ENCODE measurements at regions not wholly inside any gene's neighbourhood (a gene's known extent, or its start where the extent isn't known, plus 50 kb on each side); places are given as distances from the start of the nearest gene placed in this dataset.
A peak's percentile ranks its signal among the peaks of the same experiment; 100 is the strongest.
"Not testable (repeated sequence)": the region's sequence is repeated elsewhere in the genome, so short reads cannot be mapped to it uniquely, and the experiment has no call there.

GRCh38 chr10:55519264-55519663 is 718.2 kb upstream of the PCDH15 start:
- Histone ChIP-seq H3K4me3 (no peak overlapping the region), H3K27me3 (no peaks in the 10 kb centered on the region), H3K4me1 (no peaks in the 10 kb centered on the region), H3K36me3 (no peaks in the 10 kb centered on the region), H3K9me3 (no peaks in the 10 kb centered on the region), H3K27ac (no peak overlapping the region)
- intact Hi-C loops (cut with DNase I; ENCODE audit: low total_unique reads), result no loop called here
- DNase-seq, result no peak
- in situ Hi-C loops (cut with MboI; ENCODE audit: low pct_ligation_motif_present in 1 of 4, low pct_unique_long_range_greater_than_20kb in 1 of 4, low sequenced_read_pairs in 3 of 4), result no loop called here
- TF ChIP-seq POLR2AphosphoS5 (IDR thresholded peaks at IDR 0.05), result no peak
- no peak for TF ChIP-seq POLR2A (IDR thresholded peaks at IDR 0.05)
- no peak for TF ChIP-seq EP300 (IDR thresholded peaks at IDR 0.05; ENCODE audit: low read depth)
- TF ChIP-seq CTCF (IDR thresholded peaks at IDR 0.05), result no peak
- WGBS, 2 donors (ENCODE audit: low coverage in 1 of 2), result 62 to 69% methylated on average over 7 of the region's 7 CpGs

GRCh38 chr10:55518416-55518815 is 717.4 kb upstream of the PCDH15 start:
- WGBS, 2 donors (ENCODE audit: low coverage in 1 of 2), result 0 to 29% methylated on average over 1 of the region's 1 CpG

GRCh38 chr10:55509168-55509567 is 708.1 kb upstream of the PCDH15 start:
- DNase-seq, result no peak
- WGBS, 2 donors (ENCODE audit: low coverage in 1 of 2), result 65 to 74% methylated on average over 3 to 4 of the region's 4 CpGs
- H3K27ac ChIP-seq, result no peak overlapping the region
- no peaks in the 10 kb centered on the region for H3K4me1 ChIP-seq
- H3K36me3 ChIP-seq, result no peaks in the 10 kb centered on the region
- H3K27me3 ChIP-seq, result no peaks in the 10 kb centered on the region
- H3K9me3 ChIP-seq, result no peaks in the 10 kb centered on the region
- intact Hi-C loops (cut with DNase I; ENCODE audit: low total_unique reads), result no loop called here
- in situ Hi-C loops (cut with MboI; ENCODE audit: low pct_ligation_motif_present in 1 of 4, low pct_unique_long_range_greater_than_20kb in 1 of 4, low sequenced_read_pairs in 3 of 4), result no loop called here
- no peak for TF ChIP-seq POLR2A (IDR thresholded peaks at IDR 0.05)
- no peak for TF ChIP-seq EP300 (IDR thresholded peaks at IDR 0.05; ENCODE audit: low read depth)
- TF ChIP-seq CTCF (IDR thresholded peaks at IDR 0.05), result no peak
- no peak for TF ChIP-seq POLR2AphosphoS5 (IDR thresholded peaks at IDR 0.05)
- no peak overlapping the region for H3K4me3 ChIP-seq

More at GRCh38 chr10:55518416-55518815, 717.4 kb upstream of the PCDH15 start:
- intact Hi-C loops (cut with DNase I; ENCODE audit: low total_unique reads); H3K4me1 ChIP-seq; H3K27me3 ChIP-seq; H3K4me3 ChIP-seq; H3K36me3 ChIP-seq; H3K9me3 ChIP-seq; H3K27ac ChIP-seq; in situ Hi-C loops (cut with MboI; ENCODE audit: low pct_ligation_motif_present in 1 of 4, low pct_unique_long_range_greater_than_20kb in 1 of 4, low sequenced_read_pairs in 3 of 4); DNase-seq: not testable (repeated sequence)

GRCh38 chr10:55500931-55501559 is 700.0 kb upstream of the PCDH15 start:
- 0 to 16% methylated on average over 1 of the region's 1 CpG for WGBS, 2 donors (ENCODE audit: low coverage in 1 of 2)
- intact Hi-C loops (cut with DNase I; ENCODE audit: low total_unique reads), result no loop called here
- H3K27ac ChIP-seq, result no peak overlapping the region
- no peaks in the 10 kb centered on the region for H3K27me3 ChIP-seq
- no peaks in the 10 kb centered on the region for H3K4me1 ChIP-seq
- no peaks in the 10 kb centered on the region for H3K9me3 ChIP-seq
- no peak for DNase-seq
- in situ Hi-C loops (cut with MboI; ENCODE audit: low pct_ligation_motif_present in 1 of 4, low pct_unique_long_range_greater_than_20kb in 1 of 4, low sequenced_read_pairs in 3 of 4), result no loop called here
- no peak overlapping the region for H3K4me3 ChIP-seq
- no peaks in the 10 kb centered on the region for H3K36me3 ChIP-seq
- TF ChIP-seq CTCF (IDR thresholded peaks at IDR 0.05) (peak in 3 of 5 experiments; percentile 17 to 35 (median 30)), POLR2A (IDR thresholded peaks at IDR 0.05) (no peak), POLR2AphosphoS5 (IDR thresholded peaks at IDR 0.05) (no peak), EP300 (IDR thresholded peaks at IDR 0.05; ENCODE audit: low read depth) (no peak)
